Fibroblast of lung (primary cell): ENCODE measurements at regions not wholly inside any gene's neighbourhood (a gene's known extent, or its start where the extent isn't known, plus 50 kb on each side); places are given as distances from the start of the nearest gene placed in this dataset.

Source experiments
- DNase-seq, 2 donors: peaks; one replicate each; pipeline versions ENCODE4 v3.0.0 to v3.0.0-alpha.2; 2010; ENCODE audit warnings: low read depth in 2 of 2
- H2AFZ ChIP-seq: 2 replicates; pipeline ENCODE4 v1.5.1; 2012; ENCODE audit warnings: low read length, control low read depth, inconsistent platforms
- H3K27ac ChIP-seq: 2 replicates; pipeline ENCODE4 v1.5.1; 2011; ENCODE audit warnings: low read length, control low read depth; ENCODE audit not compliant: insufficient read depth
- H3K27me3 ChIP-seq: 2 replicates; pipeline ENCODE4 v1.5.1; 2011; ENCODE audit warnings: mild to moderate bottlenecking, low read length; ENCODE audit not compliant: control insufficient read depth, insufficient read depth
- H3K36me3 ChIP-seq: 2 replicates; pipeline ENCODE4 v1.5.1; 2011; ENCODE audit warnings: low read length; ENCODE audit not compliant: control insufficient read depth, insufficient read depth
- H3K4me1 ChIP-seq: 2 replicates; pipeline ENCODE4 v1.5.1; 2011; ENCODE audit warnings: low read length; ENCODE audit not compliant: control insufficient read depth, insufficient read depth; ENCODE audit errors: extremely low read depth
- H3K4me2 ChIP-seq: 2 replicates; pipeline ENCODE4 v1.5.1; 2011; ENCODE audit warnings: low read length, control low read depth; ENCODE audit not compliant: insufficient read depth; ENCODE audit errors: extremely low read depth
- H3K4me3 ChIP-seq, 4 experiments: fragments of 200-600 bp in 1 of 4; sonication (generic) in 1 of 4; replicated peaks in 1 of 4; 2 replicates each; pipeline ENCODE4 v1.5.1; 2011 to 2016; ENCODE audit warnings: low read length in 4 of 4, low read depth in 3 of 4, mild to moderate bottlenecking in 3 of 4, control low read depth in 2 of 4, inconsistent platforms in 1 of 4, mixed read lengths in 1 of 4; ENCODE audit not compliant: insufficient read depth in 1 of 4; ENCODE audit errors: control extremely low read depth in 1 of 4
- H3K79me2 ChIP-seq: 2 replicates; pipeline ENCODE4 v1.5.1; 2012; ENCODE audit warnings: mild to moderate bottlenecking, low read length, inconsistent platforms; ENCODE audit not compliant: control insufficient read depth, insufficient read depth
- H3K9ac ChIP-seq: 2 replicates; pipeline ENCODE4 v1.5.1; 2011; ENCODE audit warnings: mild to moderate bottlenecking, low read length, control low read depth; ENCODE audit not compliant: insufficient read depth
- H3K9me3 ChIP-seq: 2 replicates; pipeline ENCODE4 v1.5.1; 2012; ENCODE audit warnings: low read depth, low read length; ENCODE audit not compliant: control insufficient read depth, insufficient read depth
- H4K20me1 ChIP-seq: 2 replicates; pipeline ENCODE4 v1.5.1; 2011; ENCODE audit warnings: low read length; ENCODE audit not compliant: control insufficient read depth, insufficient read depth; ENCODE audit errors: extremely low read depth
- EZH2 ChIP-seq: IDR thresholded peaks from 2 replicates; pipeline ENCODE4 v1.5.1; 2012; ENCODE audit warnings: low read length, control low read depth, mild to moderate bottlenecking; ENCODE audit errors: missing control alignments
- TF ChIP-seq, protein P1 (sequence below), 2 donors: IDR thresholded peaks in 1 of 2; conservative IDR thresholded peaks in 1 of 2; 1 replicate in 1 of 2; 2 replicates in 1 of 2; pipeline ENCODE4 v1.5.1; 2011 to 2012; ENCODE audit warnings: low read length in 2 of 2, control low read depth in 1 of 2, inconsistent platforms in 1 of 2, low read depth in 1 of 2, mild to moderate bottlenecking in 1 of 2

DNA sequence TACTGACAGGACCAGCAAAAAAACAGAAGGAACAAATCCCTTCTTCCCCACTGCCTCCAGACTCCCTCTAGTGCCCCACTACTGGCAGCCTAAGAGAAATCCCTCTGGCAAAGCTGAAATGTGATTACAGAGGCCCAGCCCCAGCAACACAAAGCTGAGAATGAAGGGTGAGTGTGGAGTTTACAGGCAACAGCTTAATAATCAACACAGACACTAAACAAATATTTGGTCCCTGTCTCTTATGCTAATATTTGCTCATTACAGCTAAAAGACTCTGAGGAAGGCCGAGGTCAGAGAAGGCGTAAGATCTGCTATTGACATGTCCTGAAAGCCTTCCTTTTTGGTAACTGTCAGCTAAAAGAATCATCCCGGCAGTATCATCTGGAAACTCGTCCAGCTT lies 308.5 kb upstream of the RASGRP1 start:
- H3K4me1 ChIP-seq: peaks cover 11% of the 10 kb centered on the region
- DNase-seq: no peak
- H4K20me1 ChIP-seq: no peaks in the 10 kb centered on the region
- TF ChIP-seq, protein P1, sequence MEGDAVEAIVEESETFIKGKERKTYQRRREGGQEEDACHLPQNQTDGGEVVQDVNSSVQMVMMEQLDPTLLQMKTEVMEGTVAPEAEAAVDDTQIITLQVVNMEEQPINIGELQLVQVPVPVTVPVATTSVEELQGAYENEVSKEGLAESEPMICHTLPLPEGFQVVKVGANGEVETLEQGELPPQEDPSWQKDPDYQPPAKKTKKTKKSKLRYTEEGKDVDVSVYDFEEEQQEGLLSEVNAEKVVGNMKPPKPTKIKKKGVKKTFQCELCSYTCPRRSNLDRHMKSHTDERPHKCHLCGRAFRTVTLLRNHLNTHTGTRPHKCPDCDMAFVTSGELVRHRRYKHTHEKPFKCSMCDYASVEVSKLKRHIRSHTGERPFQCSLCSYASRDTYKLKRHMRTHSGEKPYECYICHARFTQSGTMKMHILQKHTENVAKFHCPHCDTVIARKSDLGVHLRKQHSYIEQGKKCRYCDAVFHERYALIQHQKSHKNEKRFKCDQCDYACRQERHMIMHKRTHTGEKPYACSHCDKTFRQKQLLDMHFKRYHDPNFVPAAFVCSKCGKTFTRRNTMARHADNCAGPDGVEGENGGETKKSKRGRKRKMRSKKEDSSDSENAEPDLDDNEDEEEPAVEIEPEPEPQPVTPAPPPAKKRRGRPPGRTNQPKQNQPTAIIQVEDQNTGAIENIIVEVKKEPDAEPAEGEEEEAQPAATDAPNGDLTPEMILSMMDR (conservative IDR thresholded peaks at IDR 0.05 in 1 of 2, IDR thresholded peaks at IDR 0.05 in 1 of 2; ENCODE audit: low read depth in 1 of 2, low read length in 2 of 2): peak in 1 of 2 donors; percentile 18
- TF ChIP-seq EZH2: no peak
- H3K9me3 ChIP-seq: no peaks in the 10 kb centered on the region
- H3K79me2 ChIP-seq: no peaks in the 10 kb centered on the region
- H3K27ac ChIP-seq: no peak overlapping the region
- H2AFZ ChIP-seq: no peak overlapping the region
- H3K9ac ChIP-seq: no peak overlapping the region
- H3K27me3 ChIP-seq: no peaks in the 10 kb centered on the region
- no peak overlapping the region for H3K4me2 ChIP-seq
- no peak overlapping the region for H3K4me3 ChIP-seq
- H3K36me3 ChIP-seq: no peaks in the 10 kb centered on the region

DNA sequence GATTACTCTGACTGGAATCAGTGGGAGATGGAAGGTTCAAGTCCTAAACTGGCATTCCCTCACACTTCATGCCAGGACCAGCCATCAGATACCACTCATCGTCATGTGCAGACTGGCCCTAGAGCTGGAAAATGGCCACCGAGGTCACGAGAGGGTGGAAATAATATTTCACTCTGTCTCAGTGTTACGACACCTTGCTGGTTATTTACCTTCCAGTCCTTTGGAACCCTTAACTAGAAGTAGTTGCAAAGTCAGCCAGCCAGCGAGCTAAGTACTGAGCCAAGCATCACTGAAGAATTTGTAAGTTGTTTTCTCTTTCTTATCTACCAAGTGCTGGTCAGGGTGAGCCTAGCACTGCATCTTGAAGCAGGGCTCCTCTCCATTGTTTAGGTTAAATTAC lies 309.9 kb upstream of the RASGRP1 start:
- Histone ChIP-seq H3K79me2 (no peaks in the 10 kb centered on the region), H2AFZ (no peak overlapping the region), H4K20me1 (no peaks in the 10 kb centered on the region), H3K4me3 (no peak overlapping the region), H3K4me1 (peaks cover 6% of the 10 kb centered on the region), H3K4me2 (no peak overlapping the region), H3K27ac (no peak overlapping the region), H3K9me3 (no peaks in the 10 kb centered on the region), H3K36me3 (no peaks in the 10 kb centered on the region), H3K9ac (no peak overlapping the region), H3K27me3 (no peaks in the 10 kb centered on the region)
- TF ChIP-seq, protein P1 (conservative IDR thresholded peaks at IDR 0.05 in 1 of 2, IDR thresholded peaks at IDR 0.05 in 1 of 2; ENCODE audit: low read depth in 1 of 2, low read length in 2 of 2): no peak
- no peak for TF ChIP-seq EZH2
- DNase-seq: no peak

DNA sequence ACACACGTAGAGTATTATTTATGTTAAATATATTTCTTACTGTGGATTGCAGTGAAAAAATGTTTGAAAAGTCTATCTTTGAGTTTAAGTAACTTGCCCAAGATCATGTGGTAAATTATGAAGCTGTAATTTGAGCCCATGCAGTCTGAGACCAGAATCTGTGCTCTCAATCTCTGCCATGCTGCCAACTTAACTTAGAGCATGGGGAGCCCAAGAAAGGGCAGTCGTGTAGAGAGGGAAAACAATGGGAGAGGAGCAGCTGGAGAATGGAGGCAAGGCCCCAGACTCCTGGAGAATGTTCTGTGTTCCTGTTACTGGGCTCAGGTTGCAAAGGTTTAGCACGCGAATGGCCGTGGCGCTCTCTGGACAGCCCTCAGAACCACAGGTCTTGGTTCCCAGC lies 311.6 kb upstream of the RASGRP1 start:
- Histone ChIP-seq H3K9ac (no peak overlapping the region), H3K4me2 (no peak overlapping the region), H3K9me3 (no peaks in the 10 kb centered on the region), H3K27ac (no peak overlapping the region), H2AFZ (no peak overlapping the region), H3K4me1 (peaks cover 11% of the 10 kb centered on the region), H4K20me1 (no peaks in the 10 kb centered on the region), H3K27me3 (no peaks in the 10 kb centered on the region), H3K79me2 (no peaks in the 10 kb centered on the region), H3K4me3 (no peak overlapping the region), H3K36me3 (no peaks in the 10 kb centered on the region)
- TF ChIP-seq, protein P1 (conservative IDR thresholded peaks at IDR 0.05 in 1 of 2, IDR thresholded peaks at IDR 0.05 in 1 of 2; ENCODE audit: low read depth in 1 of 2, low read length in 2 of 2): no peak
- TF ChIP-seq EZH2: no peak
- DNase-seq: no peak
